HG02610 (cell line): ENCODE measurements at regions not wholly inside any gene's neighbourhood (a gene's known extent, or its start where the extent isn't known, plus 50 kb on each side); places are given as distances from the start of the nearest gene placed in this dataset.

Experiments
- ATAC-seq: cut with Tn5 transposase; IDR thresholded peaks from one replicate; pipeline ENCODE4 v1.9.1; 2021; ENCODE audit warnings: mild to moderate bottlenecking, moderate library complexity; ENCODE audit not compliant: unreplicated experiment

DNA sequence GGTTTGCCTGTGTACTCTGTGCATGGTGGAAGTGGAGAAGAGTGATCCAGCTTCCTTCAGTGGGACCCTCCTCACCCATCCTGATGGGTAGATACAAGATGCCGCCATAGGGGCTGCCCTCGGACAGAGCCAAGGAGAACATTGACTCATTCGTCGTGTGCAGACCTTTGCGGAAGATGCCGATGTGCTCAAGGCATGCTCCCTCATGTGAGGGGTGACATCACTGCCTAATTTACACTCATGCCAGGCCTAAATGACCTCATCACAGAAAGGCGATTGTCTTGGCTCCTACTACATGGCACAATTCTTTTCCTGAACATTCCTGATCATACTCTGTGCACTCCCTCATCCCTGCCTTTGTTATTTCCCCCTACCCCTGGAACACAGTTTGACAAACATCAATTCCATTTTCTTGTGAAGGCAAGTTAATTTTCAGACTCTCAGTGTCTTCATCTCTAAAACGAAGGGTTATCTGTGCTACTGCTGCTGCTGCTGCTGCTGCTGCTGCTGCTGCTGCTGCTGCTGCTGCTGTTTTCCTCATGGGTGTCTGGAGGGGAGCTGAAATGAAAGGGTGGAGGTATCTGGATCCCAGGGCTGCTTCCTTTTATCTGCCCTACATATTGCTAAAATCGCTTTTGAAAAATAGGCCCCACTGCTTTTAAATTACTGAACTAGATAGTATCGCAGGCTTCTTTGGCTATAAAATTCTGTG, 146.5 kb upstream of the ARGLU1 start:
- no peak for ATAC-seq

DNA sequence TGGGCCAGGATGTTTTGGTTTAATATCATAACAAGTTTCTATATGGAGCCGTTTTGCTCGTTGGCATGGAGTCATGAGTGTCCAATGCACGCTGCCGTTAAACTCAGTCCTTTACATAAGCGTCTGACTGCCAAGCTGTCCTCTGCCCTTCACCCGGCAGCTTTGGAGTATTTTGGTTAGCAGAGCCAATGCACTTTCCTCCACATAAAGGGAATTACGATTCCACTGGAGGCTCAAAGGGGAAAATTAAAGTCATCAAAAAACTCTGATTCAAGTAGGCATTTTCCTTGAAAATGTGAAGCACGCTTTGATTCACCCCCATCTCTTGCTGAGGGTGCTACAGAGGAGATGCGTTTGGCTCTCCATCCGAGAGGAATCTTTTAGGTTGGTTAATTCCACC, 144.4 kb upstream of the ARGLU1 start:
- no peak for ATAC-seq

GRCh38 chr13:106710266-106710665, 142.3 kb upstream of the ARGLU1 start:
- ATAC-seq, result no peak

- ATAC-seq, result no peak
These were observed 141.6 kb upstream of the ARGLU1 start for GRCh38 chr13:106709522-106709921.

DNA sequence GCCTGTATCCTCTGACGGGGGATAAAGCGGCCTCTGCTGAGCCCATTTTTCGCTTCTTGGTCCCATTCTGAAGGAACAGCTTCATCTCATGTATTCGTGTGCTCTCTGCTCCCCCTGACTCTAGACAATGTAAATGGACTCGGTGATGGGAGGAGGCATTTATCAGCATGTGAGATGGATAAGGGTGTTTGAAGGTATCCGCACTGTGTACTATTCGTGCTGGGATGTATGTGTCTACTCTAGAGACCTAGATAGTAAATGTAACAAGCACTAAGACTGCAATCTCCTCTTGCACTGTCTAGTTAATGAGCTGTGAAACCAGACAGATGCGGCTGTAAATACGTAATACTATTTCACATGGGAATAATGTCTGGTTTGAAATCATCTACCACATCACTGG, 134.6 kb upstream of the ARGLU1 start:
- no peak for ATAC-seq

GRCh38 chr13:106701771-106702341, 133.9 kb upstream of the ARGLU1 start:
- ATAC-seq, result no peak

- no peak for ATAC-seq
These were observed 132.5 kb upstream of the ARGLU1 start for GRCh38 chr13:106700439-106700838.

DNA sequence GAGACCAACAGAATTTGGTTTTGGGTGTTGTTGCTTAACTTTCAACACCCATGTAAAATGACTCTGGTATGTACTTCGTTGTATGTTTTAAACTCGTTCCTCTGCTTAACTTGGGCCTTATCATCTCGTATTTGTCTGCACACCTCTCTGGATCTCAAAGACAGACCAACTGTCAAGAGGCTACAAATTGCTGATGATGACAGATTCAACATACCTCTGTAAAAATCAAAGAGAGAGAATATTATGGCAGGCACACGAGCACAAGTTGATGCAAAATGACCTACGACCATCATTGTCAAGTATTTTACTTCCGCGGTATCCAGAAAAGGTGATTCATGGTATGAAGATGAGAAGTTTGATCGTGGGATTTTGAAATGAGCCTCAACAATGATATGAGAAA, 132.1 kb upstream of the ARGLU1 start:
- ATAC-seq, result no peak

DNA sequence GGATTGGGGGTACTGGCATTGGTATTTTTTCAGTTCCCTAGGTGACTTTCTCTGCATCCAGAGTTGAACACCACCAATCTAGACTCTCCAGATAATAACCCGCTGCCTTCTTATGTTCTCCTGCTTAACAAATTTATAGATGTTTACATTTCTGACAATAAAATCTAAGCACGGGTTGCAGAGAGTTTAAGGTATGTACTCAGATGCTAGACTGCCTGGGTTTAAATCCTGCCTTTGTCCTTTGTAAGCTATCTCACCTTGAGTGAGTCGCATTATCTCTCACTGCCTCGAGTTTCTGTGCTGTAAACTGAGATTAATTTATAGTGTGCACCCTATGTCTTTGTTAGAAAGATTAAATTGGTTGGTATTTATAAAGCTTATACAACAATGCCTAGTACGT, 131.4 kb upstream of the ARGLU1 start:
- no peak for ATAC-seq

GRCh38 chr13:106696719-106697118, 128.8 kb upstream of the ARGLU1 start:
- no peak for ATAC-seq

DNA sequence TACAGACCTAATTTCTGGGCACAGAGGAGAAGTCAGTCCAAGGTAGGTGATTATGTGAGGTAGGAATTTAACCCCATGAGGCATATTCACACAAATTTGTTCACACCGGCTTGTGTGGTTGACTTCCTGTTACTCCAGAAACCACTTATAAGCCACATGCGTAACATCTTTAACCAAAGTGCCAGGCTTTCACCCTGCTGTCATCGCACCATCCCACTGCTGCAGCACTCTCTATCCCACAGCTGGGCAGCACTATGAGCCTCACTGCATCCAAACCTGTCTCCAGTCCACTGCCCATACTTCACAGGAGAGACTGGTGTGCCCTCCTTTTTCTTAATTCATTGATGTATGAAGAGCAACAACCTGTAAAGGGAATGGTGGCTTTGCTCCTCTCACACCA, 128.2 kb upstream of the ARGLU1 start:
- no peak for ATAC-seq

- no peak for ATAC-seq
These were observed 127.2 kb upstream of the ARGLU1 start for GRCh38 chr13:106695139-106695538.

DNA sequence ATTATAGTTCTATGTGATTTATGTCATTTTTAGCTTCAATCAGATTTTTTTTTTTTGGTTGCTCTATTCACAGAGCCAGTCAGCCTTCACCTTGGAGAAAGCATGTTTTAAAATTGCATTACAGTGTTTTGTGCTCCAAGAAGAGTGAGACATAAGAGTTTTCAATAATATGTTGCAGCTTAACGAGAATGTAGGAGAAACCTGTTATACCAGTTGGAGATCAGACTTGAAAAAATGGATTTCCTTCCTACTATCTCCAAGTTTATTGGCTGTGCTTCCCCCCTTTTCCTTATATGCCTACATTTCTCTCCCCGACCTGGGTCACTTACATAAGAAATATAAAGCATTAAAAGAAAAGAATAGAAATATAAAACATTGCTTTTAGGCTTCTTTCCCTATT, 123.9 kb upstream of the ARGLU1 start:
- no peak for ATAC-seq

DNA sequence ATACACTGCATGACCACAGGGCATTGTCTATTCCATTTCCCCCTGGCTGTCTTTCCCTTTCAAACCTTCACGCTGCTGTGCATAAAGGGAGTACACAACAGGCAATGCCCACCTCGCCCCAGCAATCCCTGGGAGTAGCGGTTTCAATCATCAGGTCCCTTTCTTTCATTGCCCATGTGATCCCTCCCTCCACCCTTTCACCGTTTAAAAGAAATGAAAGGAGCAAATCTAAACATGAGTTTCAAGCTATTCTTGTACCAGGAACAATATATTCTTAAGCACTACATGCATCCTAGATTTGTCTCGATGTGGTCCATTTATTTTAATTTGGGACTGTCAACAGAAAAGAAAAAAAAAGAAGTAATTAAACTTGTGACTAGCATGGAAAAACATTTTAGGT, 123.4 kb upstream of the ARGLU1 start:
- ATAC-seq, result no peak

DNA sequence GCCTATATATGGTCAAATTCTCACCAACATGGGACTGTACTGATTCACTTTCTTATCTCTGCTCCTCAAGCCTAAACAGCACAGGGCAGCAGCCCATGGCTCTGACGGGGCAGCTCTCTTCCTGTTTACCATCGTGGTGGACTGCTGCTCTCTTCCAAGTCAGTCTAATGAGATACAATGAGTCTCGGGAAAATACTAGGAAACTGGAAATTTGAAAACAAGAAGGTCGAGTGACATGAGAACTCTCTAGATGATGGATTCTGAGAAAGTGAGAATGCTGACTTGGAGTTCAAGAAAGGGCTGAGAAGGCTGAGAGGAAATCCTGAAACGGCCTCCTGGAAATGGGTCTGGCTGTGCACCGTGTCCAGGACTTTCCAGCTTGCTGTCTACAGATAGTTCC, 122.8 kb upstream of the ARGLU1 start:
- no peak for ATAC-seq

GRCh38 chr13:106689906-106690305, 122.0 kb upstream of the ARGLU1 start:
- no peak for ATAC-seq

DNA sequence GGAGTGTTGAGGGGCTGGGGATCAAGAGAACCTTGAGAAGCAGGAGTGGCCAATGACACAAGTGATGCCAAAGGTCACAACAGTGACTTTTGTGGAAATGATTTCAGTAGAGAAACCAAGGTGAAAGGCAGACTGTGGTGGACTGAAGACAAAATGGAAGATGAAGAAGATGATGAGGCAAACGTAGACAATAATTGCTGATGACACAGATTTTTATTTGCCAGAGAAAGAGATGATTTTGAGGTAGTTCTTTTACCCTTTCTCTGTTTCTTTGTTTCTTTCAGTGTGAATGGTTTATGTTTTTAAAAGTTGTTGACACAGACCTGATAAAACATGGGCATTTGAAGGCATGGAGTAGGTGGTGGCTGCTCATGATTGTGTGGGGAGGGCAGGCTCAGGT, 121.0 kb upstream of the ARGLU1 start:
- no peak for ATAC-seq

- no peak for ATAC-seq
These were observed 118.2 kb upstream of the ARGLU1 start for GRCh38 chr13:106686163-106686562.

- ATAC-seq, result no peak
These were observed 117.2 kb upstream of the ARGLU1 start for GRCh38 chr13:106685143-106685542.

- no peak for ATAC-seq
These were observed 116.0 kb upstream of the ARGLU1 start for GRCh38 chr13:106683918-106684317.

- no peak for ATAC-seq
These were observed 115.2 kb upstream of the ARGLU1 start for GRCh38 chr13:106683179-106683578.

DNA sequence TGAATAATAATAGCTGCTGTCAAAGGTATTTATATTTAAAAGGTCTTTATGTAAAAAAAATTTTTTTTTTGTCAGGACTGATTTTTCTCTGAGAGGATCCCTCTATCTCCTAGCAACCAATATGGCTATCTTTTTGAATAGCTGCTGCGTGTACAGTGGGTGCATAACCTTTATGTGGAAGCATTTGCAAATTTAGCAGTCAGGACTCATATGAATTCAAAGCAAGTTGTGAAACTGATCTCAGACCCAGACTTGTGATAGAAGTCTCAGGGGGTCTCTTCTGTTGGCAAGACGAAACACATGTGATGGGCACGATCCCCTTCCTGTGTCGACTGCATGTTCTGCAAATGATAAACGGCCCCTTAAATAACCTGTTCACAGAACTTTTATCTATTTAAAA, 114.1 kb upstream of the ARGLU1 start:
- ATAC-seq, result no peak

DNA sequence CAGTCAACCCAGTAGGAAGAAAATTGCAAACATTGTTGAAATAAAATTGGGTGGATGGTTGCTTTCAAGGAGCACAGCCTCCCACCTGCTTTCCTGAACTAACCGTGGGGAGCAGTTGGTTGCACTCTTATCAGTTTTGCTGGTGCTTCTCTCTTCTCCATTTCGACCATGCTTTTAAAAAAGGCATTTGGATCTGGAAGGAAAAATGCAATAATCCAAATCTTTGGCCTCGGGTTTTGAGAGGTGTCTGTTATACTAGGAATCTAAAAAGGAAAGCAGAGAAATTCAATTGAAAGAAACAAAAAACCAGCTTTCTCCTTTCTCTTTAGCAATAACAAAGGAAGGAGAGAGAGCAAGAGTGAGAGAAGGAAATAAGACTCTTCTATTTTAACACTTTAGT, 113.6 kb upstream of the ARGLU1 start:
- no peak for ATAC-seq
